ENCODE measurements at regions not wholly inside any gene's neighbourhood (a gene's known extent, or its start where the extent isn't known, plus 50 kb on each side); places are given as distances from the start of the nearest gene placed in this dataset.

- TF ChIP-seq EZH2 (IDR thresholded peaks at IDR 0.05; ENCODE audit: insufficient read depth, poor library complexity, severe bottlenecking), result no peak
- no peak for TF ChIP-seq EZH2phosphoT487 (IDR thresholded peaks at IDR 0.05; ENCODE audit: insufficient read depth, low read depth)
Measured at GRCh38 chr14:84885061-84885460, 644.9 kb upstream of the FLRT2 start.
